ENCODE measurements at regions not wholly inside any gene's neighbourhood (a gene's known extent, or its start where the extent isn't known, plus 50 kb on each side); places are given as distances from the start of the nearest gene placed in this dataset.

DNA sequence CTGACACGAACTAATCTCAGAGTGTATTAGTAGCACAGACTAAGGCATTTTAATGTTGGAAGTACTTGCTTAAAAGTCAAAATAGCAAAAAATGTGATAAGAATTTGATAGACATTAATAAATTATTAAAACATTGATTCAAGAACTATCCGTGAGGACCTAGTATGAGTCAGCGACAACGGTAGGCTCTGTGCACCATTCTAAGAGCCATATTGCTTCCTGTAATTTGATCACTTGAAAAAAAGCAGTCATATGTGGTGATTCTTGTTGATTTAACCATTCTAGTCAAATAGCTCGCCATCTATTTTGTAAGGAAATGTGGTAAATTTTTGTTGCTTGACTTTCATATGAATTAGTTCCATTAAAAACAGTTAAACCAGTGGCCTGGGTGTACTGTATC is 534.9 kb upstream of the ARRDC4 start:
- TF ChIP-seq POLR2AphosphoS5 (IDR thresholded peaks at IDR 0.05; ENCODE audit: low read depth, low read length) (no peak), SIN3A (IDR thresholded peaks at IDR 0.05; ENCODE audit: borderline replicate concordance, insufficient read depth, low read length) (no peak), TAF1 (IDR thresholded peaks at IDR 0.05; ENCODE audit: borderline replicate concordance, insufficient read depth, low read length) (no peak), FOXP2 (optimal IDR thresholded peaks at IDR 0.05; ENCODE audit: borderline replicate concordance, extremely low read depth, extremely low read length, insufficient read depth) (no peak)
- TF ChIP-seq, protein P1, sequence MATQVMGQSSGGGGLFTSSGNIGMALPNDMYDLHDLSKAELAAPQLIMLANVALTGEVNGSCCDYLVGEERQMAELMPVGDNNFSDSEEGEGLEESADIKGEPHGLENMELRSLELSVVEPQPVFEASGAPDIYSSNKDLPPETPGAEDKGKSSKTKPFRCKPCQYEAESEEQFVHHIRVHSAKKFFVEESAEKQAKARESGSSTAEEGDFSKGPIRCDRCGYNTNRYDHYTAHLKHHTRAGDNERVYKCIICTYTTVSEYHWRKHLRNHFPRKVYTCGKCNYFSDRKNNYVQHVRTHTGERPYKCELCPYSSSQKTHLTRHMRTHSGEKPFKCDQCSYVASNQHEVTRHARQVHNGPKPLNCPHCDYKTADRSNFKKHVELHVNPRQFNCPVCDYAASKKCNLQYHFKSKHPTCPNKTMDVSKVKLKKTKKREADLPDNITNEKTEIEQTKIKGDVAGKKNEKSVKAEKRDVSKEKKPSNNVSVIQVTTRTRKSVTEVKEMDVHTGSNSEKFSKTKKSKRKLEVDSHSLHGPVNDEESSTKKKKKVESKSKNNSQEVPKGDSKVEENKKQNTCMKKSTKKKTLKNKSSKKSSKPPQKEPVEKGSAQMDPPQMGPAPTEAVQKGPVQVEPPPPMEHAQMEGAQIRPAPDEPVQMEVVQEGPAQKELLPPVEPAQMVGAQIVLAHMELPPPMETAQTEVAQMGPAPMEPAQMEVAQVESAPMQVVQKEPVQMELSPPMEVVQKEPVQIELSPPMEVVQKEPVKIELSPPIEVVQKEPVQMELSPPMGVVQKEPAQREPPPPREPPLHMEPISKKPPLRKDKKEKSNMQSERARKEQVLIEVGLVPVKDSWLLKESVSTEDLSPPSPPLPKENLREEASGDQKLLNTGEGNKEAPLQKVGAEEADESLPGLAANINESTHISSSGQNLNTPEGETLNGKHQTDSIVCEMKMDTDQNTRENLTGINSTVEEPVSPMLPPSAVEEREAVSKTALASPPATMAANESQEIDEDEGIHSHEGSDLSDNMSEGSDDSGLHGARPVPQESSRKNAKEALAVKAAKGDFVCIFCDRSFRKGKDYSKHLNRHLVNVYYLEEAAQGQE (IDR thresholded peaks at IDR 0.05; ENCODE audit: insufficient read depth in 1 of 2, low read depth in 2 of 2, low read length in 2 of 2) = no peak

Data from PFSK-1 (cell line).